ENCODE measurements at regions not wholly inside any gene's neighbourhood (a gene's known extent, or its start where the extent isn't known, plus 50 kb on each side); places are given as distances from the start of the nearest gene placed in this dataset.

DNA sequence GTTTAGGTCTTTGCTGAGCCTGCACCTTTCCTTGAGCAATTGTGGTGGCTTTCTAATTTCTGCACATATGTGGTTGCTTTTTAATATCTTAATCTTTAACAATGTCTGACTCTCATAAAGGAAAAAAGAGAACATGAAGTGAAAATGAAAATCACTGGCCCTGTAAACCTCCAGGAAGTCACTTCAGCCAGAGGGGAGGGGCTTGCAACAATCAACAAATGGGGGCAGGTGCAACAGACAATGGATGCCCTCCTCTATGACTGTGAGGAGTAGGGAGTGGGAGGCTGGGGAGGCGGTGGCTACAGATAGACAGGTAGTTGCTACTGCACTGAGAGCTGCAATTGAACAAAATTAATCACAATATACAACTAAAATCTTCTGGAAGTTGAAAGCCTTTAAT is 1377.4 kb downstream of the XPNPEP1 start:
- TF ChIP-seq EZH2phosphoT487 (IDR thresholded peaks at IDR 0.05; ENCODE audit: insufficient read depth, low read depth) (no peak), EZH2 (IDR thresholded peaks at IDR 0.05; ENCODE audit: insufficient read depth, poor library complexity, severe bottlenecking) (no peak)

Data from GM23248 (cell line).